Gastrocnemius medialis (tissue), 4 donors: ENCODE measurements at regions not wholly inside any gene's neighbourhood (a gene's known extent, or its start where the extent isn't known, plus 50 kb on each side); places are given as distances from the start of the nearest gene placed in this dataset.

ENCODE experiments used
- ATAC-seq, 2 donors: fragments of 150-250 bp; one replicate each; pipeline ENCODE4 v1.9.1; 2016
- DNase-seq, 2 donors: peaks; one replicate each; pipeline ENCODE4 v3.0.0-alpha.2; 2019
- H3K27ac ChIP-seq, 4 donors: fragments of 200-600 bp; sonication (generic); 1 replicate in 1 of 4; 2 replicates in 3 of 4; pipeline ENCODE4 v1.5.1; 2016 to 2018; ENCODE audit warnings: mild to moderate bottlenecking in 2 of 4, moderate library complexity in 1 of 4
- H3K27me3 ChIP-seq, 3 donors: fragments of 200-600 bp; sonication (generic) in 2 of 3; 1 replicate in 1 of 3; 2 replicates in 2 of 3; pipeline versions ENCODE4 v1.5.1 to v1.6.0; 2016 to 2019; ENCODE audit warnings: mild to moderate bottlenecking in 1 of 3, moderate library complexity in 1 of 3
- H3K36me3 ChIP-seq, 2 donors: fragments of 200-600 bp; sonication (generic) in 1 of 2; one replicate each; pipeline ENCODE4 v1.5.1; 2017 to 2018
- H3K4me1 ChIP-seq, 2 donors: fragments of 200-600 bp; sonication (generic) in 1 of 2; one replicate each; pipeline ENCODE4 v1.5.1; 2016 to 2017; ENCODE audit warnings: mild to moderate bottlenecking in 2 of 2
- H3K4me3 ChIP-seq, 4 donors: fragments of 200-600 bp; sonication (generic) in 3 of 4; 1 replicate in 1 of 4; 2 replicates in 3 of 4; pipeline ENCODE4 v1.5.1; 2016 to 2019; ENCODE audit warnings: mild to moderate bottlenecking in 2 of 4
- H3K9me3 ChIP-seq, 3 donors: fragments of 200-600 bp; sonication (generic) in 2 of 3; 1 replicate in 1 of 3; 2 replicates in 2 of 3; pipeline ENCODE4 v1.5.1; 2016 to 2019
- POLR2A ChIP-seq, 2 donors: fragments of 450-650 bp; IDR thresholded peaks; one replicate each; pipeline ENCODE4 v1.6.1; 2017; ENCODE audit warnings: antibody characterized with exemption in 2 of 2, mild to moderate bottlenecking in 2 of 2, moderate library complexity in 2 of 2
- in situ Hi-C, 4 donors: fragments of 200-750 bp; cut with MboI; loops; one replicate each; pipeline versions ENCODE4 v1.15.0 to v1.8.0; 2017; ENCODE audit warnings: low sequenced_read_pairs in 4 of 4
- intact Hi-C: fragments of 100-400 bp; cut with DNase I; formaldehyde crosslinking; loops from one replicate; pipeline ENCODE4 v1.15.1; 2023; ENCODE audit warnings: low total_unique reads
- TF ChIP-seq, protein P1 (sequence below), 5 experiments: fragments of 450-650 bp in 3 of 5; fragments of 200-600 bp in 2 of 5; sonication (generic) in 2 of 5; IDR thresholded peaks in 4 of 5; conservative IDR thresholded peaks in 1 of 5; 1 replicate in 4 of 5; 2 replicates in 1 of 5; pipeline ENCODE4 v1.5.1; 2016 to 2019; ENCODE audit warnings: antibody characterized with exemption in 5 of 5, mild to moderate bottlenecking in 3 of 5, moderate library complexity in 3 of 5

DNA sequence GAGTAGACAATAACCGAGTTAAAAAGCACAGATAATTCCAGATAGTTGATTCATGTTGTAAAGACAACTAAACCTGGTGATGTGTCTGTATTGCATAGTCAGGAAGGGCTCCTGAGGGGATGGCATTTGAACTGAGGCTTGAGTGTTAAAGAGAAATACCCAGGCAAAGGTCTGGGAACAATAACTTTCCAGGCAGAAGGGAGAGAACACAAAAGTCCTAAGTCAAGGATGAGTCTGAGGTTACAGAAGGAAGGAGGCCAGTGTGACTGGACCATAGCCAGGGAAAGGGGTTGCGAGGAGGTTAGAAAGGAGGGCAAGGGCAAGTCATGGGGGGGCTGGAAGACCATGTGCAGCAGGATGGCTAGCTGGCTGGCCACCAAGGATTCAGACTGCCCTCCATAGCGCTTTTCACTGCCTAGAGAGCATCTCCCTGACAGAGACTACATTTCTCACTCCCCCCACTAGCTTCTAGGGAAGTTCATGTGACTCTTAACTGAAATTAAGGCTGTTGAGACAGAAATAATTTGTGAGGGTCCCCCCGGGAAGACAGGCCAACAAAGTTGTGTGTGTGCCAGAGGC lies 135.5 kb upstream of the CREB1 start:
- no peak overlapping the region for H3K27ac ChIP-seq
- ATAC-seq (no peak), DNase-seq (no peak)
- in situ Hi-C loops = no loop called here
- H3K4me1 ChIP-seq = no peaks in the 10 kb centered on the region
- intact Hi-C loops = no loop called here
- TF ChIP-seq, protein P1, sequence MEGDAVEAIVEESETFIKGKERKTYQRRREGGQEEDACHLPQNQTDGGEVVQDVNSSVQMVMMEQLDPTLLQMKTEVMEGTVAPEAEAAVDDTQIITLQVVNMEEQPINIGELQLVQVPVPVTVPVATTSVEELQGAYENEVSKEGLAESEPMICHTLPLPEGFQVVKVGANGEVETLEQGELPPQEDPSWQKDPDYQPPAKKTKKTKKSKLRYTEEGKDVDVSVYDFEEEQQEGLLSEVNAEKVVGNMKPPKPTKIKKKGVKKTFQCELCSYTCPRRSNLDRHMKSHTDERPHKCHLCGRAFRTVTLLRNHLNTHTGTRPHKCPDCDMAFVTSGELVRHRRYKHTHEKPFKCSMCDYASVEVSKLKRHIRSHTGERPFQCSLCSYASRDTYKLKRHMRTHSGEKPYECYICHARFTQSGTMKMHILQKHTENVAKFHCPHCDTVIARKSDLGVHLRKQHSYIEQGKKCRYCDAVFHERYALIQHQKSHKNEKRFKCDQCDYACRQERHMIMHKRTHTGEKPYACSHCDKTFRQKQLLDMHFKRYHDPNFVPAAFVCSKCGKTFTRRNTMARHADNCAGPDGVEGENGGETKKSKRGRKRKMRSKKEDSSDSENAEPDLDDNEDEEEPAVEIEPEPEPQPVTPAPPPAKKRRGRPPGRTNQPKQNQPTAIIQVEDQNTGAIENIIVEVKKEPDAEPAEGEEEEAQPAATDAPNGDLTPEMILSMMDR (IDR thresholded peaks at IDR 0.05 in 4 of 5, conservative IDR thresholded peaks at IDR 0.05 in 1 of 5) = no peak
- no peak for TF ChIP-seq POLR2A (IDR thresholded peaks at IDR 0.05)
- no peaks in the 10 kb centered on the region for H3K9me3 ChIP-seq
- H3K4me3 ChIP-seq = no peak overlapping the region
- H3K27me3 ChIP-seq = no peaks in the 10 kb centered on the region
- no peaks in the 10 kb centered on the region for H3K36me3 ChIP-seq

DNA sequence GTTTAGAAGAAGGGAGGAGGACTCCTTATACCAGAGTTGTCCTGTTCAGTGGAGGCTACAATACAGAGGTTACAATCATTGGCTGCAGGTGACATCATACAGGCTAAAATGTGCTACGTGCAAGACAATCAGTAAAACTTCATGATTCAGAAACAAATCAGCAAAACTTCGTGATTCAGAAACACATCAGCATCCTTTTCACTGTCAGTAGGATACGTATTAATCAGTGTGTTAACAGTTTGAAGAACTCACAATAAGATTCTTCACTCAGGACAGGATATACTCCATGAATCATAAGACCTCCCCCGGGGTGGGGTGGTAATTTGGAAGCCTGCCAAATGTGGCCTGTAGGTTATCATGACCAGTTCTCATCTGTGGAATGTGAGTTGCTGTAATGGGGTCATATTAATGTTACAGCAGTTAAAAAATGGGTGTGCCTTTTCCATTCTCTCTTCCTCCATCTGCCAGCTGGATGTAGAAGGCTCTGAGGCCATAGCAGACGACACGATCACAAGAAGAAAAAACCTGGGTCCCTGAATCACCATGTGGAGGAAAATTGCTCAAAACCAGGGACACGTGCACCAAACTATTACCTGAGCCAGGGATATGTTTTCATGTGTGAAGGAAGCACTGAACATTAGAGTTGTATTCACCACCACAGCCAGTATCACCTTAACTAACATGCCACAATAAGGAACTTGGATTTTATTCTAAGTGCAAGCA lies 134.8 kb upstream of the CREB1 start:
- no peak overlapping the region for H3K27ac ChIP-seq
- TF ChIP-seq POLR2A (IDR thresholded peaks at IDR 0.05) = no peak
- TF ChIP-seq, protein P1 (IDR thresholded peaks at IDR 0.05 in 4 of 5, conservative IDR thresholded peaks at IDR 0.05 in 1 of 5) = no peak
- no peaks in the 10 kb centered on the region for H3K4me1 ChIP-seq
- in situ Hi-C loops (no loop called here), intact Hi-C loops (no loop called here)
- DNase-seq = no peak
- ATAC-seq = no peak
- no peaks in the 10 kb centered on the region for H3K9me3 ChIP-seq
- no peak overlapping the region for H3K4me3 ChIP-seq
- no peaks in the 10 kb centered on the region for H3K27me3 ChIP-seq
- no peaks in the 10 kb centered on the region for H3K36me3 ChIP-seq

DNA sequence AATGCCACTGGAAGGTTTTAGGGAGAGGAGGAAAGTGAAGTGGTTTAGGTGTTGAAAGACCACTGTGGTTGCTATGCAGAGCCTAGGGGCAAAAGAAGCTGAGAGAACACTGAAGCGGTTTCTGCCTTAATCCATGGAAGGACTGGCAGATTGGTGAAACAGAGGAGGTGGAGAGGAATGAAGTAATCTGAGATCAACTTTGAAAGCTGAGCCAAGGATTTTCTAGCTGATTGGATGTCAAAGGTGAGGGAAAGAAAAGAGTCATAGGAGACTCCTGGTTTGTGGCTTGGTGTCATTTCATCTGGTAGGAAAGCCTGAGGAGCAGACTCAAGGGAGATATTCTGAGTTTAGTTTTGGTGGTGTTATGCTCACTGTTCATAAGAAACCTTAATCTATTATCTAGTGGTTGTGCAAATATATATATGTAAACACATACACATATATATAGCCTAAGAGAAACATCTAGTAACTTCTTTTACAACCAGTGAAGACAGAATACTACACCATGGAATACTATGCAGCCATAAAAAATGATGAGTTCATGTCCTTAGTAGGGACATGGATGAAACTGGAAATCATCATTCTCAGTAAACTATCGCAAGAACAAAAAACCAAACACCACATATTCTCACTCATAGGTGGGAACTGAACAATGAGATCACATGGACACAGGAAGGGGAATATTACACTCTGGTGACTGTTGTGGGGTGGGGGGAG lies 134.1 kb upstream of the CREB1 start:
- TF ChIP-seq, protein P1 (IDR thresholded peaks at IDR 0.05 in 4 of 5, conservative IDR thresholded peaks at IDR 0.05 in 1 of 5) = no peak
- TF ChIP-seq POLR2A (IDR thresholded peaks at IDR 0.05) = no peak
- intact Hi-C loops (no loop called here), in situ Hi-C loops (no loop called here)
- H3K27me3 ChIP-seq = no peaks in the 10 kb centered on the region
- H3K4me3 ChIP-seq = no peak overlapping the region
- DNase-seq = no peak
- H3K27ac ChIP-seq = no peak overlapping the region
- H3K36me3 ChIP-seq = no peaks in the 10 kb centered on the region
- H3K9me3 ChIP-seq = no peaks in the 10 kb centered on the region
- no peaks in the 10 kb centered on the region for H3K4me1 ChIP-seq
- no peak for ATAC-seq

DNA sequence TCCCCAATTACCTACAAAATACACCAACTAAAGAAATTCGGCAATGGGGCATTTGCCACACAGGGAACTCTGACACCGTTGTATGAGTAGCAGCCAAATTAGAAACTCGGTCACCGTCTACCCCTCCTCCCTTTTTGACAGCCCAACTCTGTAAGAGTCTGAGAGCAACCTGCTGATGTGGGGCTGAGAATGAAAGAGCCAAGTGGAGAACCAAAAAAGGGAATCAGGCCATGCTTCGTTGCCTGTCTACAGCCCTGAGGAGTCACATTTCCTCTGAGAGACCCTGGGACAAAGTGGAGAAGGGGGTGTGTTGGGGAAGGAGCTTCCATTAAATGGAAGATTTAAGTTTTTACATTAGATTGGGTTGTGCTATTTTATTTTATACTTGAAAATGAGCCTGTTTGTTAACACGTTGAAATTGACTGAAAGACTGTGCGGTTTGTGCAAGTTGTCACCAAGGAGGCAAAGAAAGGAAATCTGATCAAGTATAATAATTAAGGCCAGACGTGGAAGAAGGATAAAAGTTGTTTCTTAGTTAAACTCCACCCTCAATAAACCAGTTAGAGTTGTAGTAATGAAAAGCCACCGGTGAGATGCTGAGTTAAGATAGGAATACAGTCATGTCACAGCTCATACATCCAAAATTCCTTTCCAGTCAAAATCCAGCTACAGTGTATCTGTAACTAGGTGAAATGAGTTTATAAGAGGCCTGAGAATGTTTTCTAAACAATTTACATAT lies 131.7 kb upstream of the CREB1 start:
- TF ChIP-seq, protein P1 (IDR thresholded peaks at IDR 0.05 in 4 of 5, conservative IDR thresholded peaks at IDR 0.05 in 1 of 5) = no peak
- TF ChIP-seq POLR2A (IDR thresholded peaks at IDR 0.05) = no peak
- Histone ChIP-seq H3K4me3 (no peak overlapping the region), H3K36me3 (no peaks in the 10 kb centered on the region), H3K9me3 (no peaks in the 10 kb centered on the region), H3K27ac (no peak overlapping the region), H3K27me3 (no peaks in the 10 kb centered on the region), H3K4me1 (no peaks in the 10 kb centered on the region)
- ATAC-seq (no peak), DNase-seq (no peak)
- in situ Hi-C loops = no loop called here
- intact Hi-C loops = no loop called here
